ENCODE measurements at regions not wholly inside any gene's neighbourhood (a gene's known extent, or its start where the extent isn't known, plus 50 kb on each side); places are given as distances from the start of the nearest gene placed in this dataset.
A peak's percentile ranks its signal among the peaks of the same experiment; 100 is the strongest.
"Not testable (repeated sequence)": the region's sequence is repeated elsewhere in the genome, so short reads cannot be mapped to it uniquely, and the experiment has no call there.

GRCh38 chr16:46382791-46383541 is 238.2 kb downstream of the SHCBP1 start:
- H3K4me1 ChIP-seq; DNase-seq (ENCODE audit: extremely low spot score in 2 of 2); H3K4me3 ChIP-seq; intact Hi-C loops (cut with DNase I); H3K27ac ChIP-seq; H3K36me3 ChIP-seq; H3K27me3 ChIP-seq: not testable (repeated sequence)
- H3K9me3 ChIP-seq = peaks cover 15% of the 10 kb centered on the region

DNA sequence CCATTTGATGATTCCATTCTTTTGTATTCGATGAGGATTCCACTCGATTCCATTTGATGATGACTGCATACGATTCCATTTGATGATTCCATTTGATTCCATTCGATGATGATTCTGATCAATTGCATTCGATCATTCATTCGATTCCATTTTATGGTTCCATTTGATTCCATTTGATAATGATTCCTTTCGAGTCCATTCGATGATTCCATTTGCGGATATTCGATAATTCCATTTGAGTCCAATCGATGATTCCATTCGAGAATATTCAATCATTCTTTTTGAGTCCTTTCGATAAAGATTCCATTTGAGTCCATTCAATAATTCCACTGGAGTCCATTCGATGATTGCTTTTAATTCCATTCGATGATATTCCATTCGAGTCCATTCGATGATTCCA is 239.1 kb downstream of the SHCBP1 start:
- H3K4me3 ChIP-seq; H3K27ac ChIP-seq; H3K4me1 ChIP-seq; DNase-seq (ENCODE audit: extremely low spot score in 2 of 2); H3K36me3 ChIP-seq; H3K27me3 ChIP-seq; intact Hi-C loops (cut with DNase I); H3K9me3 ChIP-seq: not testable (repeated sequence)

DNA sequence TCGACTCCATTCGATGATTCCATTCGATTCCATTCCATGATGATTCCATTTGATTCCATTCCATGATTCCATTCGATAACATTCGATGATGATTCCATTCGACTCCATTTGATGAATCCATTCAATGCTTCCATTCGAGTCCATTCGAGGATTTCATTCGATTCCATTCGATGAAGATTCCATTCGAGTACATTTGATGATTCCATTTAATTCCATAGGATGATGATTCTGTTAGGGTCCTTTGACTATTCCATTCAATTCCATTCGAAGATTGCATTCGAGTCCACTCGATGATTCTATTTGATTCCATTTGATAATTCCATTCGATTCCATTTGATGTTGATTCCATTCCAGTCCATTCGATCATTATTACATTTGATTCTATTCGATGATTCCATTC is 239.8 kb downstream of the SHCBP1 start:
- H3K27me3 ChIP-seq; H3K4me3 ChIP-seq; H3K36me3 ChIP-seq; H3K9me3 ChIP-seq; H3K27ac ChIP-seq; H3K4me1 ChIP-seq; intact Hi-C loops (cut with DNase I): not testable (repeated sequence)
- peak in 1 of 2 donors; percentile 96 for DNase-seq (ENCODE audit: extremely low spot score in 2 of 2)

Measured in vagina (tissue), 2 donors.